Ovary (tissue), 3 donors: ENCODE measurements at regions not wholly inside any gene's neighbourhood (a gene's known extent, or its start where the extent isn't known, plus 50 kb on each side); places are given as distances from the start of the nearest gene placed in this dataset.

Experiments used
- CTCF ChIP-seq, 3 donors: fragments of 450-650 bp in 2 of 3; fragments of 200-600 bp in 1 of 3; IDR thresholded peaks; one replicate each; pipeline versions ENCODE4 v1.5.1 to v1.8.0; 2016 to 2022; ENCODE audit warnings: antibody characterized with exemption in 3 of 3, mild to moderate bottlenecking in 1 of 3
- POLR2A ChIP-seq: fragments of 450-650 bp; IDR thresholded peaks from one replicate; pipeline ENCODE4 v1.6.1; 2017; ENCODE audit warnings: antibody characterized with exemption, mild to moderate bottlenecking, moderate library complexity
- donor health status: DM: no; HTN: no; CAD: no.

DNA sequence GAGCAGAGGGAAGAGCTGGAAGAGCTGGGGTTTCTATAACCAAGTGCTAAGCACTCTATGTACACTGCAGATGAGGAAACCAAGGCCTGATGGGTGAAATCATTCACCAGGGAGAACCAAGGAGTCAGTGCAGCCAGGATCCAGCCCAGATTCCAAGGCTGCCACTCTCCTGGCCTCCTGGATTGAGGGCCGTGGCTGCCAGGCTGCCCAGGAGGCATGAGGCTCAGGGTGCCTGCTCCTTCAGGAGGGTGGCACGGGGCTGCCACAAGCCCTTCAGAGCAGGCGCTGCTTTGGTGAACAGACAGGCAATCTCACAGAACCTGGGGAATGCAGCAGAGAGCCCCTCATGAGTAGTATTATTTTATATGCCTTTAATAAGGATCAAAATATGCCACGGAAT, 293.7 kb upstream of the HDAC4 start:
- TF ChIP-seq CTCF (IDR thresholded peaks at IDR 0.05) (no peak), POLR2A (no peak)
